AG09319 (cell line): ENCODE measurements at regions not wholly inside any gene's neighbourhood (a gene's known extent, or its start where the extent isn't known, plus 50 kb on each side); places are given as distances from the start of the nearest gene placed in this dataset.

Experiments
- DNase-seq: peaks from one replicate; pipeline ENCODE4 v3.0.0-alpha.2; 2010; ENCODE audit warnings: low read depth; ENCODE audit errors: extremely low read depth
- TF ChIP-seq, protein P1 (sequence below): IDR thresholded peaks from 2 replicates; pipeline ENCODE4 v1.5.1; 2011; ENCODE audit warnings: low read depth, mild to moderate bottlenecking, inconsistent platforms, low read length, moderate library complexity

DNA sequence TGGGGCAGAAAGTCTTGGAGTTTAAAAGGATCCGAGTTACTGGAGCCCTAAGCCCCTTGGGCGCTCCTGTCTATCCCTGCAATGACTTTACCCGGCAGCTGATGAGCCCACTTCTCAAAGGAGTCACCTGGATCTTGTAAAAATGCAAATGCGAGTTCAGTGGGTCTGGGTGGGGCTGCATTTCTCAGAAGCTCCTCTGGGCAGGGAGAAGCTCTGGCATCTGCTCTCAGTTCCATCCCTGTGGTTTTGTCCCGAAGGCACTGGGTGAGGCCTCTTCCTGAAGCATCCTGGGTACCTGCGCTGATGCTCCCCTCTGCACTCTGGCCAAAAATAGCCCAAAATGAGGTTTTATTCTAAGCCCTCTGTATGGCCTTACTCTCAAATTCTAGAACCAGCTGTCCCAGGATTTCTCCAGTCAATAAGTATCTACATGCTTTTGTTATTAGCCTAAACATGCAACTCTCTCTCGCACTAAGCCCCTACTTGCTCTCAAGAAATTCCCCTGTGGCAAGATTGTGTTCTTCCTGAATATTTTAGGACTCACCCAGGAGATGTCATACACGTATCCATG is 167.8 kb upstream of the APCDD1 start:
- TF ChIP-seq, protein P1, sequence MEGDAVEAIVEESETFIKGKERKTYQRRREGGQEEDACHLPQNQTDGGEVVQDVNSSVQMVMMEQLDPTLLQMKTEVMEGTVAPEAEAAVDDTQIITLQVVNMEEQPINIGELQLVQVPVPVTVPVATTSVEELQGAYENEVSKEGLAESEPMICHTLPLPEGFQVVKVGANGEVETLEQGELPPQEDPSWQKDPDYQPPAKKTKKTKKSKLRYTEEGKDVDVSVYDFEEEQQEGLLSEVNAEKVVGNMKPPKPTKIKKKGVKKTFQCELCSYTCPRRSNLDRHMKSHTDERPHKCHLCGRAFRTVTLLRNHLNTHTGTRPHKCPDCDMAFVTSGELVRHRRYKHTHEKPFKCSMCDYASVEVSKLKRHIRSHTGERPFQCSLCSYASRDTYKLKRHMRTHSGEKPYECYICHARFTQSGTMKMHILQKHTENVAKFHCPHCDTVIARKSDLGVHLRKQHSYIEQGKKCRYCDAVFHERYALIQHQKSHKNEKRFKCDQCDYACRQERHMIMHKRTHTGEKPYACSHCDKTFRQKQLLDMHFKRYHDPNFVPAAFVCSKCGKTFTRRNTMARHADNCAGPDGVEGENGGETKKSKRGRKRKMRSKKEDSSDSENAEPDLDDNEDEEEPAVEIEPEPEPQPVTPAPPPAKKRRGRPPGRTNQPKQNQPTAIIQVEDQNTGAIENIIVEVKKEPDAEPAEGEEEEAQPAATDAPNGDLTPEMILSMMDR: no peak
- DNase-seq: no peak

DNA sequence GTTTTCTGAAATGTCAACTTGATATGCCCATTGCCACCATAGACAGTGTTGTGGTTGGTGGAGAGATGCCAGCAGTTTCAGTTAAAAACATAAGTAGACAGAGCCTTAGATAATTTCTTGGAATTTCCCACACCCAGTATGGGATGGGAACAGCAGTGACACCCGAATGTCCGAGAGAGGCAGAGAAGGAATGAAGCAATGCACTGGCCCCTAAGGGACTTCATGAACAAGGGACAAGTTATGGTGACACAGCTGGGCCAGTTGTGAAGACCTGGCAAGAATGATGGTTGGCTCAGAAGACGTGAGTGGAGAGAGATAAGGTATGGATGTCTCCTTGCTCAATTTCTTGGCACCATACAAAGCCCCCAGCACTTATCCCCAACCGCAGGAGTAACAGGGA is 165.2 kb upstream of the APCDD1 start:
- no peak for DNase-seq
- TF ChIP-seq, protein P1: no peak

- TF ChIP-seq, protein P1: no peak
- DNase-seq: no peak
These were observed 164.3 kb upstream of the APCDD1 start for GRCh38 chr18:10289951-10290637.

DNA sequence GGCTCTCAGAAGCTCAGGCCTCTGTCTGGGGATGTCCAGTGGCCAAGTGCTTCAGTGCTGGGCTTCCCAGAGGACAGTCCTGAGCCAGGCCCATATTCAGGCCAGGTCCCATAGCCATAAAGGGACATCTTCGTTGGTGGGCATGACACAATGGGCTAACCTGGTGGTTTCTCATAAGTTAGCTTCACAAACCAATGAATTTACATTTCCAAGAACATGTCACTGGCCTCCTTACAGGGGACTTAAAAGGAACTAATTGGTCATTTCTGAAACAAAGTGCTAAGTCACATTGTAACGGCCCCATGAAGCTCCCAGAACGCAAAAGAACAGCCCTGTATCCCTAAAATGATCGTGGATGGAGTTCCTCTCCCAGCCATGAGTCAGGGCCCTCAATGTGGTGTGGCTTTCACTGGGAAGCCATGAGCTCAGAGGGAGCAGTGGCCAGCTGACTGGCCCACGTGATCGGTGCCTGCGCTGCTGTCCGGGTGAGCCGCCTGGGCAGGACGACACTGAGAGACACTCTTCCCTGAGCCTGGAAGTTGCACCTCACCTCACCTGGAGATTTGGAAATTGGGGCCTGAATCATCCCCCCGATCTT is 163.7 kb upstream of the APCDD1 start:
- no peak for DNase-seq
- TF ChIP-seq, protein P1: no peak

- TF ChIP-seq, protein P1: no peak
- DNase-seq: no peak
These were observed 162.9 kb upstream of the APCDD1 start for GRCh38 chr18:10291568-10291981.

DNA sequence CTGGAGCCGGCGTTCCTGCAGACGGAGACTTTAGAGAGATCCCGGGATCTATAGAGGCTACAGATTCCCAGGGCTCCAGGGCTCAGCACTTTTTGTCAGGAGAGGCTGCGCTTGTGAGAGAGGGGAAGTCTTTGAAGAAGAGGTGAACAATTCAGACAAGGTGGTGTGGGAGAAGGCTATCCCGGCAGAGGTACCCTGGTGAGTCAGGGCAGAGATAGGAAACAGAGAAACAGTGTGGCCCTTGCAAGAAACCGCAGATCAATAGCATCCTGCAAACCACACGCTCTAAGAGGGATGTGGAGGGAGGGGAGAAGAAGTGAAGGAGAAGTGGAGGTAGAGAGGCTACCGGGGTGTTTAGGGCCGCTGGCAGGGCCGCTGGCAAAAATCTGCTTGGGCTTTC is 160.5 kb upstream of the APCDD1 start:
- DNase-seq: no peak
- TF ChIP-seq, protein P1: no peak

- no peak for DNase-seq
- TF ChIP-seq, protein P1: no peak
These were observed 158.7 kb upstream of the APCDD1 start for GRCh38 chr18:10295751-10296150.
